Mucosa of descending colon (tissue), 3 donors: ENCODE measurements at regions not wholly inside any gene's neighbourhood (a gene's known extent, or its start where the extent isn't known, plus 50 kb on each side); places are given as distances from the start of the nearest gene placed in this dataset.
A peak's percentile ranks its signal among the peaks of the same experiment; 100 is the strongest.
"Not testable (repeated sequence)": the region's sequence is repeated elsewhere in the genome, so short reads cannot be mapped to it uniquely, and the experiment has no call there.

Experiments used
- ATAC-seq: fragments of 200-7000 bp; cut with Tn5 transposase; one replicate; pipeline ENCODE4 v1.9.1; 2020; ENCODE audit warnings: mild to moderate bottlenecking, moderate library complexity
- DNase-seq, 3 donors: peaks; one replicate each; pipeline ENCODE4 v3.0.0-alpha.2; 2020
- H3K36me3 ChIP-seq: fragments of 200-600 bp; one replicate; pipeline ENCODE4 v1.8.0; 2021; ENCODE audit warnings: low read depth, mild to moderate bottlenecking
- H3K4me1 ChIP-seq: fragments of 200-600 bp; one replicate; pipeline ENCODE4 v1.8.0; 2021; ENCODE audit warnings: low read depth, mild to moderate bottlenecking
- H3K4me3 ChIP-seq: fragments of 200-600 bp; one replicate; pipeline ENCODE4 v1.8.0; 2021; ENCODE audit warnings: mild to moderate bottlenecking
- H3K9me3 ChIP-seq: fragments of 200-600 bp; one replicate; pipeline ENCODE4 v1.8.0; 2021; ENCODE audit warnings: mild to moderate bottlenecking
- CTCF ChIP-seq: fragments of 200-600 bp; IDR thresholded peaks from one replicate; pipeline ENCODE4 v1.8.0; 2022; ENCODE audit warnings: antibody characterized with exemption, mild to moderate bottlenecking
- intact Hi-C, 2 donors: fragments of 100-400 bp; cut with DNase I in 1 of 2; cut with micrococcal nuclease in 1 of 2; formaldehyde crosslinking; loops; one replicate each; pipeline versions ENCODE4 v1.11.0 to v1.11.1; 2022; cut with DNase I, micrococcal nuclease
- donor health status: DM: no; HTN: no; CAD: no; lungs with moderate emphysema.
- donor health status: DM: no; HTN: no; CAD: no.
- donor health status: DM: no; HTN: yes; CAD: no.

GRCh38 chr7:46607176-46607575 lies 686.1 kb upstream of the IGFBP3 start:
- no peaks in the 10 kb centered on the region for H3K4me1 ChIP-seq
- no peak for DNase-seq
- no peak for ATAC-seq

DNA sequence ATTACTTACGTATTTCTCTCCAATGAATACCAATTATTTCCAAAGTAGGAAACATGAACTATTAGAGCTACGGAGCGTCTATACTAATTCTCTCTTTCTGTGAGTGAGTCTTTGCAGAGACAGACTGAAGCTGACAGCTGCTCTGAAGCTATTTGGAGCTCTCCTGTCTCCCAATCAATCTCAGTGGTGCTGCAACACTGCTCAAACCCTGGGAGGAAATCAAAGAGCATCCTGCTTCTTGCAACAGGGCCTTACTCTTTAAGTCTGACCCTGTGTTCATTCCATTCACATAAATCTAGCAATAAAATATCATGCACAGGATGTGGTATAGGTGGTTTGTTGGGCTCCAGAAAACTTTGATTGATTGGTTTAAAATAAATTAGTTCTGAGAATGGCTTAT lies 685.7 kb upstream of the IGFBP3 start:
- no peaks in the 10 kb centered on the region for H3K4me1 ChIP-seq
- intact Hi-C loops, result no loop called here
- DNase-seq (no peak), ATAC-seq (no peak)
- TF ChIP-seq CTCF, result no peak
- no peak overlapping the region for H3K4me3 ChIP-seq
- H3K36me3 ChIP-seq, result no peaks in the 10 kb centered on the region
- no peaks in the 10 kb centered on the region for H3K9me3 ChIP-seq

More at GRCh38 chr7:46607176-46607575, 686.1 kb upstream of the IGFBP3 start:
- Histone ChIP-seq H3K36me3 (no peaks in the 10 kb centered on the region), H3K9me3 (no peaks in the 10 kb centered on the region), H3K4me3 (no peak overlapping the region)
- intact Hi-C loops, result no loop called here
- no peak for TF ChIP-seq CTCF

DNA sequence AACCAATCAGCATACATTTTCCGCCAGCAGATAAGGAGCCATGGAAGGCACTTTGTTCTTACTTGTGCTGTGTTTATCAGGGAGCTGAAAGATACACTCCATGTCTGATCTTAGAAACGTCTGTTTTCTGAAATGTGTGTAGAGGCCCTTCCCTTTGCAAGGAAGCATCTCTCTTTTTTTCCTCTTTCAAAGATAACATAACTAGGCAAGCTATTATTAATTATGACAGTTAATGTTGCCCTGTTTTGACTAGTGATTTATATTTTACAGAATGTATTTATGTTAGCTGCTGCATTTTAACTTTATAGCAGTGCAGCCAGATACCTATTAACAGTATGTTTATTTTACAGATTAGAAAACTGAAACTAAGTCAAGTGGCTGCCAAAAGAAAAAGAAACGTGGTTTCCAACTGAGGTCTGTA lies 683.2 kb upstream of the IGFBP3 start:
- ATAC-seq (no peak), DNase-seq (no peak)
- Histone ChIP-seq H3K36me3 (no peaks in the 10 kb centered on the region), H3K4me1 (no peaks in the 10 kb centered on the region), H3K9me3 (no peaks in the 10 kb centered on the region), H3K4me3 (no peak overlapping the region)
- no peak for TF ChIP-seq CTCF
- intact Hi-C loops, result no loop called here

DNA sequence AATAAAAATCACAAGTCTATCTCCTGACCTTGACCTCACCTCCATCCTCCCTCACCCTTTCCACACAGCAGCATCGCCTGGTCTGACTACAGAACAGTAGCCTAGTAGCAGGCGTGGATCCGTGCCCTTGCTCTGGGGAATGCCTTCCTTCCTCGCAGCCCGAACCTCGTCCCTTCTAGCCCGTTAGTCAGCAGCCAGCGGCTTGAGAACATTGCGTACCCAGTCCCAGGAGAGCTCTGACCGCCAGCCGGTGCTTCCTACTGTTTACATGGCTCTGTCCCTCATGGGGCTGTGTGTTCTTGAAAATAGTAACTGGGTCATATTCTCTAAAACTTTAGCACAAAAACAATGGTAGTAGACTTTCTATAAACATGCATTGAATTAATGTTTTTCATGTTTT lies 682.7 kb upstream of the IGFBP3 start:
- Histone ChIP-seq H3K36me3 (no peaks in the 10 kb centered on the region), H3K9me3 (no peaks in the 10 kb centered on the region), H3K4me1 (no peaks in the 10 kb centered on the region), H3K4me3 (no peak overlapping the region)
- peak; percentile 47 to 75 (median 49) for DNase-seq
- TF ChIP-seq CTCF, result no peak
- intact Hi-C loops, result no loop called here
- peak; percentile 73 for ATAC-seq

- Histone ChIP-seq H3K4me3 (no peak overlapping the region), H3K36me3 (no peaks in the 10 kb centered on the region), H3K4me1 (no peaks in the 10 kb centered on the region), H3K9me3 (no peaks in the 10 kb centered on the region)
- intact Hi-C loops, result no loop called here
- no peak for DNase-seq
- ATAC-seq, result peak; percentile 16
- no peak for TF ChIP-seq CTCF
Measured at GRCh38 chr7:46603296-46603752, 682.3 kb upstream of the IGFBP3 start.

DNA sequence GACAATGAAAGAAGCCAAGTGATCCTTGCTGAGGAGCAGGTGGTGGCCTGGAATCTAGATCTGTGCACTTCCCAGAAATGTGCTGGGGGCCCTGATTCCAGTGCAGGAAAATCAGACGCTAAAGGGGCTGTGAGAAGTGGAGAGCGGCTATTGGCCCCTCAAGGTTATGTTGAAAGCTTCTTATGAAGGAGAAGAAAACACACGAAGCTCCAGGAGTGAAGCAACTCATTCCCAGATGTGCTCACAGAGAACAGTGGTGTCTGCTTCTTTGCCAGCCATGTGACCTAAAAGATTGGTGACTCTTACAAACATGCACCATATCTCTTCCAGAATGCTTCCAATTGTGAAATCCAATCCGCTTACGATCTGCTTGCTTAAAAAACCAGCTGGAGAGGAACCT lies 679.3 kb upstream of the IGFBP3 start:
- TF ChIP-seq CTCF, result no peak
- no peaks in the 10 kb centered on the region for H3K36me3 ChIP-seq
- intact Hi-C loops, result no loop called here
- H3K4me3 ChIP-seq, result no peak overlapping the region
- H3K9me3 ChIP-seq, result no peaks in the 10 kb centered on the region
- no peaks in the 10 kb centered on the region for H3K4me1 ChIP-seq
- DNase-seq (no peak), ATAC-seq (no peak)

- H3K36me3 ChIP-seq, H3K4me1 ChIP-seq, ATAC-seq, H3K9me3 ChIP-seq, DNase-seq, intact Hi-C loops, H3K4me3 ChIP-seq: not testable (repeated sequence)
Measured at GRCh38 chr7:46594831-46595230, 673.8 kb upstream of the IGFBP3 start.

DNA sequence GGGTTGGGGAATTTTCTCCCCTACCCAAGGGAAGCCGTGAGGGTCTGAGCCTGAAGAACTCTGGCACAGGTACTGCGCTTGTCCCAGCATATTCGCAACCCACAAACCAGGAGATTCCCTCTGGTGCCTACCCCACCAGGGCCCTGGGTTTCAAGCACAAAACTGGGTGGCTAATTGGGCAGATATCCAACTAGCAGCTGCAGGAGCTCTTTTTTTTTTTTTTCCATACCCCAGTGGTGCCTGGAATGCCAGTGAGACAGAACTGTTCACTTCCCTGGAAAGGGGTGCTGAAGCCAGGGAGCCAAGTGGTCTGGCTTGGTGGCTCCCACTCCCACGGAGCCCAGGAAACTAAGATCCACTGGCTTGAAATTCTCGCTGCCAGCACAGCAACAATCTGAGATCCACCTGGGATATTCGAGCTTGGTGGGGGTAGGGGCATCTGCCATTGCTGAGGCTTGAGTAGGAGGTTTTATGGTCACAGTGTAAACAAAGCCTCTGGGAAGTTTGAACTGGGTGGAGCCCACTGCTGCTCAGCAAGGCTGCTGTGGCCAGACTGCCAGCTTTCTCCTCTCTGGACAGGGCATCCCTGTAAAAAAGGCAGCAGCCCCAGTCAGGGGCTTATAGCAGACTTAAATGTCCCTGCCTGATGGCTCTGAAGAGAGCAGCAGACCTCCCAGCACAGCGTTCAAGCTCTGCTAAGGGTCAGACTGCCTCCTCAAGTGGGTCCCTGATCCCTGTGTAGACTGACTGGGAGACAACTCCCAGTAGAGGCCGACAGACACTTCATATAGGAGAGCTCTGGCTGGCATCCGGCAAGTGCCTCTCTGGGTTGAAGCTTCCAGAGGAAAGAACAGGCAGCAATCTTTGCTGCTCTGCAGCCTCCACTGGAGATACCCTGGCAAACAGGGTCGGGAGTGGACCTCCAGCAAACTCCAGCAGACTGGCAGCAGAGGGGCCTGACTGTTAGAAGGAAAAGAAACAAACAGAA lies 670.1 kb upstream of the IGFBP3 start:
- H3K4me3 ChIP-seq, H3K9me3 ChIP-seq, H3K4me1 ChIP-seq, intact Hi-C loops, H3K36me3 ChIP-seq: not testable (repeated sequence)
- ATAC-seq (peak; percentile 82), DNase-seq (peak; percentile 63 to 77 (median 70))
